ENCODE measurements at regions not wholly inside any gene's neighbourhood (a gene's known extent, or its start where the extent isn't known, plus 50 kb on each side); places are given as distances from the start of the nearest gene placed in this dataset.
A peak's percentile ranks its signal among the peaks of the same experiment; 100 is the strongest.

DNA sequence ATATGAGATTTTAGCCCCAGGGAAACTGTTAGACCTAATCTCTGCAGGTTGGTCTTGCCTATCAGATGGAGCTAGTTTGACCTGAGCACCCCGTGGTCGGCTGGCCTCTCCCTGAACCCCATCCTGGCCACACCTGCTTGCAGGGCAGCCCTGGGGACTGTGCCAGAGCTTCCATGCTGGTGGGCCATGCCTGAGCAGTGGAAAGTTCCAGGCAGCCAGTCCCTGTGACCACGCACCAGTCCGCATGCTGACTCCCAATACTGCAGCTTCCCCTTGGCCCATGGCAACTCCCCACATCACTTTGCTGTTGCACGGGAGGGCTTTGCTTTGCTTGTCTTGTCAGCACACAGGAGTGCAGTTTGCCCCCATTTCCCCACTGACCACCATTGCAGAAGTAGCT is 427.8 kb upstream of the SEMA3D start:
- DNase-seq (ENCODE audit: low read depth in 4 of 4, low spot score in 3 of 4): no peak

DNA sequence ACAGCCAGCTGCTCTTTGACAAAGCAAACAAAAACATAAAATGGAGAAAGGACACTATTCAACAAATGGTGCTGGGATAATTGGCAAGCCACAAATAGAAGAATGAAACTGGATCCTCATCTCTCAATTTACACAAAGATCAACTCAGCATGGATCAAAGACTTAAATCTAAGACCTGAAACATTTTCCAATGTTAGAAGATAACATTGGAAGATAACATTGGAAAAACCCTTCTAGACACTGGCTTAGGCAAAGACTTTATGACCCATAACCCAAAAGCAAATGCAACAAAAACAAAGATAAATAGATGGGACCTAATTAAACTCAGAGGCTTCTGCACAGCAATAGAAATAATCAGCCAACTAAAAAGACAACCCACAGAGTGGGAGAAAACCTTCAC is 425.7 kb upstream of the SEMA3D start:
- DNase-seq (ENCODE audit: low read depth in 4 of 4, low spot score in 3 of 4): no peak

DNA sequence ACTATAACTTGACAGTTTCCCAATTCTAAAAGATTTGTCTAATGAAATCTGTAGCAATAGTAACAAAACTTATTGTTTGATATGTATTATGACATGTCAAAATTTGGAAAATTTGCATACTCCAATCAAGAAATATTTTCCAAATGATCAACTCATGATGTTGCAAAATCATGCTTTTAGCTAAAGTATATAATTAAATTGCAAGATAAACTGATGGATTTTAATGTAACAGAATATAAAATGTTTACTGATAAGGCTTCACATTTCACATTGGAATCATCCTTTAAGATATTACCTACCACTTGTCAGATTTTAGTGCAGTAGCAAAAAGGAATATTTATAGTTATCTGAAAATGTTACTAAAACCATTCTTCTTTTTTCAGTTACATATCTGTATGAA is 421.9 kb upstream of the SEMA3D start:
- DNase-seq (ENCODE audit: low read depth in 4 of 4, low spot score in 3 of 4): no peak

DNA sequence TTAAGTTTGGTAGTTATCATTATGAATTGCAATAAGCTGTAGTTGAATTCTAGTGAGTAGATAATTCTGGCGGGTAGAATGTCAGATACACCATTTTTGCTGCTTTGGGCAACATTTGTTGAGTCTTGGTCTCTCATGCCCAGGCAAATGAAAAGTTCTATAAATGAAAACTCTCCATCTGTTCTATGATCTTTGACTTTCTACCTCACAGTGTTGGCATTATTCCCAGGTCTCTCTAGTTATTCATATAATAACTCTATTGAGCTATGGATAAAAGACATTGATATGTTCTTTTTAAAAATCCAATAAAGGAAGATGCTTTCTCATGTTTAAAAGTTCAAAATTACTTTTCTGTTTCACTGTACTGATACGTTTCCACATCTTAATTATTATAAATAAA is 415.3 kb upstream of the SEMA3D start:
- no peak for DNase-seq (ENCODE audit: low read depth in 4 of 4, low spot score in 3 of 4)

DNA sequence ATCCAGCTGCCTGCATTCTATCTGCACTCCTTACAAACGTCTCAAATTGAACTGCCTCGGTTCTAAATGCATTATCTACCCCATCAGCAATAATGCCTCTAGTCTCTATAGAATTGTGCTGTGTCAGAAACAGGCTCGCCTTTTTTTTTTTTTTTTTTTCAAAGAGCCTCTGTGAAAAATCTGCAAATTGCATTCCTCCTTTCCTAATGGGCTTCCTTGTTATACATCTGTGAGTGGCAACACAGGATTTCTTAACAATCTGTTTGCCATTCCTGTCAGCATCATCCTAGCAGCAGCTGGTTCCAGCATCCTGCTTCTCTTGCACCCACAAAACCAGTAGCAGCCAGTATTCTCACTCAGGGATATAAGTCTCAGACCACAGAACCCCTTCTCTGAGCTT is 413.5 kb upstream of the SEMA3D start:
- DNase-seq (ENCODE audit: low read depth in 4 of 4, low spot score in 3 of 4): no peak

DNA sequence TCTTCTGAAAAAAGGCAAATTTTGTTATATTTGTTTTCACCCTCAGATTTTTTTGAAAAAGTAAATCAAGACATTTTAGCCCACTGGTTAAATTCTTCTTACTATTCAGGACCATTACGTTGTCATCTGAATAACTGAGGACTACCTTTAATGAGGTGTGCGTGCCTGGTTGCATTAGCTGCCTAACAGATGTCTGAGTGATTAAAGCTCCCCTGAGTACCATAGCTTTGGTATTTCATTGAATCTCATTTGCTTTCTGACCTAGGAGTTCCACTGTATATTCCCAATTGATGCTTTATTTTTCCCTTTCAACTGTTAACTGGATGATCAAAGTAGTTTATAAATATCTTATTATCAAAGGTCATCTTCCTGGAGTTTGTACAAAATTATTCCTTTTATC is 410.0 kb upstream of the SEMA3D start:
- DNase-seq (ENCODE audit: low read depth in 4 of 4, low spot score in 3 of 4): no peak

DNA sequence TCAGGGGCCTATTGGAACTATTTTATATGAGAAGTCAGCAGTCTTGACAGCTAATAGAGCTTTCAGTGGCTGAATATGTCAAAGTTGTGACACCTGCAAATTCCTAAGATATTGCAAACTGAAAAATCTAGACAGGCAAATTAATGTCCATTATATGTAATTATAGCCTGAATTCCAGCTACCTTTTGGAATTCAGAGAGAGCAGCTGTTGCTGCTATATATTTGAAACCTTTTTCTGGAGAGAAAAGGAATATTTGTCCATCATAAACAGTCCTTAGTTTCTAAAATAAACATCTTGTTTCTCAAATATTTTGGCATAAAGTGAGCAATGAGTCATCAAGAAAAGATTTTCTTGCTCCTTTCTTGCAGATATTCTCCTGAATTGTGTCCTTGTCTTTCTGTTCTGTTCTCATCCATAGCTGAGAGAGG is 408.9 kb upstream of the SEMA3D start:
- DNase-seq (ENCODE audit: low read depth in 4 of 4, low spot score in 3 of 4): no peak

DNA sequence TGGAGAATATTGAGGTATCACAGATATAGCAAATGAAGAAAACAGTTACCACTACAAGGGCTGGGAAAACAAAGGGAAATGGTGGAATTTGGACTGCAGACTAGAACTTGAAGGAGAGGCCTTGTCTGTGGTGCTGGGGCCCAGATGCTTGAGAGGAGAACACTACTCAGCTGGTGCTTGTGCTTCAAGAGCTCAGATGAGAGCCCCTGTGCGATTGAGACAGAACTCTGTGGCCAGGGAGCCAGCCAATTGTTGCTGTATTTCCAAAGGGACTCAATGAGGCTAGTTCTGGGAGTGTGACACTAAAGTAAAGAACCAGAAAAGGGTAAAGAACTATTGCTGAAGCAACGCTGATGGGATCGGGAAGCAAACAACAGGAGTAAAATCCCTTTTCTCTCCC is 406.5 kb upstream of the SEMA3D start:
- DNase-seq (ENCODE audit: low read depth in 4 of 4, low spot score in 3 of 4): no peak

DNA sequence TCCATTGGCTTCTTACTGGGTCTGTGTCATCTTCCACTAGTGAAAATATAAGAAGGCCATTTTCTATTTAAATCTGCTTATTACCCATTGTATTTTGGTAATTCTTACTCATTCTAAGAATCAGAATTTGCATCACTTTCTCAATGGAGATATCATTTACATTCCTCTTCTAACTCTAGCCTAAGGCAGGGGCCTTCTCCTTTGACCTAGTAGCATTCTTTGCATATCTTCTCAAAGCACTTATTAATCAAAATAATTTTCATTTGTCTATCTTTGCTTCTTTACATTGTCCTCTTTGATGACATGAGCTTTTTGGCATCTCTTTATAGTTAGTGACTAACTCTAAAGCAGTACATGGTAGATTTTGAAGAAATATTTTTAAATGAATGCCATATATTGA is 400.9 kb upstream of the SEMA3D start:
- DNase-seq (ENCODE audit: low read depth in 4 of 4, low spot score in 3 of 4): no peak

DNA sequence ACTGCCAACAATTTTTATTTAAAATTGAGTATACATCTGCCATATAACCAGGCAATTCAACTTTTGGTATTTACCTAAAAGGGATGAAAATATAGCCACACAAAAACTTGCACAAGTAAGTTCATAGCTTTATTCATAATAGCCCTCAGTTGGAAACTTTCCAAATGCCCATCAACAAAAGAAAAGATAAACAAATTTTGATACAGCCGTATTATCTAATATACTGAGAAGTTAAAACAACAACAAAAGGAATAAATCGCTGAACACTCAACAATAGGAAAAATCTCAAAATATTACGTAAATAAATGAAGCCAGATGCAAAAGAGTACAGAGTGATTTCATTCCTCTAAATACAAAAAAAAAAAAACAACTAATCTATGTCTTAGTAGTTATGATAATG is 399.2 kb upstream of the SEMA3D start:
- no peak for DNase-seq (ENCODE audit: low read depth in 4 of 4, low spot score in 3 of 4)

DNA sequence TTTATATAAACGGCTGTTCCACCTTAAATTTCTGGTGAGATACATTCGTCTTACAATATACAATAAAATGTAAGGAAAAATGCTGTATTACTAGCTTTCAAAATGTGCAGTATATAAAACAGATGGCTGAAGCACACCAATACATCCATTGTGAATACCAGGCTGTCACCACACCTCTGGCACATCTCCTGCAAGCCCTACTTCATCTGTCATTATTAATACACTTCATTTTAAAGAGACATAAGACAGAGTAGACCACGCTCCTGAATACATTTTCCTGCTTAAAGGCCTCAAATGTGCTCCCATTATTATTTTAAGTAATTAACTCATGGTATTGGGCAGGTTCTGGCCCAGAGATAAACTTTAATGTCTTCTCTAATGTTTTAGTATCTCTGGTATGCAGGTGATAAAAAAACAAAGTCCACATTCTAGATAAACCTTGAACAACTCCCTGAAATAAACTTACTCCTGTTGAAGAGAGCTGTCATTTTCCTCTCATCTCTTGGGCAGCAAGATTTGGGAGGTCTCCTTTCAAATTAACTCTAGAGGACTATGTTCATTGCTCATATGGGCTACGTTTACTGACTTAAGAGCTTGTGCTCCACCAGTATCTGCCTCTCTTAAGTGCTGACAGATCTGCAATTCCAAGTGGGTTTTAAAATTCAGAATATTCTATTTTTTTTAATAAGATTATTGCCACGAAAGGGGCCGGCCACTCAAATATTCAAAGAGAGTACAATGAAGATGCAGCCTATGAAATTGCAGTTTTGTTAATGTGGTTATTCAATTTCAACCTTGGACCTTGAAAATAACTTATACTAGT is 396.5 kb upstream of the SEMA3D start:
- no peak for DNase-seq (ENCODE audit: low read depth in 4 of 4, low spot score in 3 of 4)

DNA sequence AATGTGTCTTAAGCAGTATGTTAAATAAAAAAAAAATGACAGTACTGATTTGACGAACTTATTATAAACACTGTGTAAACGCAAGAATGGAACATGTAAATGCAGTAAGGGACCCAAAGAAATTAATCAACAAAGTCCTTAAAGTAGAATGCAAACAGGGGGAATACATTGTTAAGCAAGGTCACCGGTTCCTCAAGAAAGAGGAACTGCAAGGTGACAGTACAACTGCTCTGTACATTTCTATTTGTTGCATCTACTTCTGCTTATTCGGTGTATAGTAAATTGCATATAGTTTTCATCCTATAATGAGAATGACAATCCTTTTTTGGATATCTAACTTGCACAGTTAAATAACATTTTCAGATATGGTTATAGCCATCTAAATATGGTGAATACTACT is 387.0 kb upstream of the SEMA3D start:
- no peak for DNase-seq (ENCODE audit: low read depth in 4 of 4, low spot score in 3 of 4)

DNA sequence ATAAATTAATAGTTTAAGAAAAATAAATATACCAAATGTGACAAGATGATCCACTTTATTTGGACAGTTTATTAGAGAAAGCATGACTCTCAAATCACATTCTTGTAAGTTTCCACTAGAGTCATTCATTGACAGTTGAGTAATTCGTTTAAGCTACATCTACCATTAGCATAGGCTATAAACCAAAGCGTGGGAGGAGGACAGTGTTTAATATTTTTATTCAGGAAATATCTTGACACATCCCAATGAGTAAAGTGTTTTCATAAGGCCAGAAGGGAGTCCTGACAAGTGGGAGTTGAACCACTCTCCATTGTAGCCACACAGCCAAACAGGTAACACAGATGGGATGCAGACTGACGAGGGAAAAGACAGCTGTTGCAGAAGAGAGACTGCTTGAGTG is 386.5 kb upstream of the SEMA3D start:
- peak in 1 of 4 donors; percentile 10 for DNase-seq (ENCODE audit: low read depth in 4 of 4, low spot score in 3 of 4)

DNA sequence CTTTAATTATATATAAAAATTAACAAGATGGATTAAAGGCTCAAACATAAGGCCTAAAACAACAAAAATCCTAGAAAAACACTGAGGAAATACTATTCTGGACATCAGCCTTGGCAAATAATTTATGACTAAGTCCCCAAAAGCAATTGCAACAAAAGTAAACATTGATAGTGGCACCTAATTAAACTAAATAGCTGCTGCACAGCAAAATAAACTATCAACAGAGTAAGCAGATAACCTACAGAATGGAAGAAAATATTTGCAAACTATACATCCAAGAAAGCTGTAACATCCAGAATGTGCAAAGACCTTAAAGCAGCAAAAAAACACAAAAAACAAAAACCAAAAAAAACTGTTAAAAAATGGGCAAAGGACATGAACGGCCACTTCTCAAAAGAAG is 384.0 kb upstream of the SEMA3D start:
- DNase-seq (ENCODE audit: low read depth in 4 of 4, low spot score in 3 of 4): no peak

DNA sequence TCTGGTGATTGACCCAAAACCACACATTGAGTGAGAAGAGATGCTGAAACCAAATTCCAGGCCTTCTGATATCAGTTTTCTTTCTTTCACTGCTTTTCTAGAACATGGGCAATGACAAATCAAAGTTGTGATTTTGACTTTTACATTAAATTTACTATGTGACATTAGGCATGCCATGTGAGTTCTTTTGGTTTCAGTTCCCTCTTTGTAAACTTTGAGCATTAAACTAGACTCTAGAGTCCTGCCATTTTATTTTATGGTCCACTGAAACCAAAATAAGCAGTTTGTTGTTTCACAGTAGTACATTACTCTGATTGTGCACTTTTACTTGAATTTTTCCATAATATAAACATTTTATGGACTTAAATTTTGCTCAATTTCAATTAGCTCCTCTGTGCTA is 381.1 kb upstream of the SEMA3D start:
- DNase-seq (ENCODE audit: low read depth in 4 of 4, low spot score in 3 of 4): no peak

DNA sequence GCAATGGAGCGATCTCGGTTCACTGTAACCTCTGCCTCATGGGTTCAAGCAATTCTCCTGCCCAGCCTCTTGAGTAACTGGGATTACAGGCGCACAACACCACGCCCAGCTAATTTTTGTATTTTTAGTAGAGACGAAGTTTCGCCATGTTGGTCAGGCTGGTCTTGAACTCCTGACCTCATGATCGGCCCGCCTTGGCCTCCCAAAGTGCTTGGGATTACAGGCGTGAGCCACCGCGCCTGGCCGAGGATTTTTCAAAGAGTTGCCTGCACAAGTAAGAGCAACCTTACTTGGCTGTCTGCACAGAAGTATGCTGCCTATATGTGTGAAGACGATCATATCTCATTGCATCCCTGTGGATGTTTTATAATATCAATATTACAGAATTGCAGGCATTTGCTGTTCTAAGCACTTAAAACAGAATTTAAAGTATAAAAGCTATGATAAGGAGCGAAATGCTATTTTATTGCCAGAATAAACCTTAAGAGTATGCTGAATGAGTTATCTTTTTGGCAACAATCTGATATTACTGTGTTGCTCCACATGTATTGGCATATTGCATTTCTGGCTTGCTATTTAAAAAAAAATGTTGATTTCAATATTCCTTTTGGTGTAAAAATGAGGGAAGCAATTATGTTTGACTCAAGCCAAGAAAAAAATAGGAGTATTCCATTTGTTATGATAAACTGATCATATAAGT is 379.4 kb upstream of the SEMA3D start:
- no peak for DNase-seq (ENCODE audit: low read depth in 4 of 4, low spot score in 3 of 4)

DNA sequence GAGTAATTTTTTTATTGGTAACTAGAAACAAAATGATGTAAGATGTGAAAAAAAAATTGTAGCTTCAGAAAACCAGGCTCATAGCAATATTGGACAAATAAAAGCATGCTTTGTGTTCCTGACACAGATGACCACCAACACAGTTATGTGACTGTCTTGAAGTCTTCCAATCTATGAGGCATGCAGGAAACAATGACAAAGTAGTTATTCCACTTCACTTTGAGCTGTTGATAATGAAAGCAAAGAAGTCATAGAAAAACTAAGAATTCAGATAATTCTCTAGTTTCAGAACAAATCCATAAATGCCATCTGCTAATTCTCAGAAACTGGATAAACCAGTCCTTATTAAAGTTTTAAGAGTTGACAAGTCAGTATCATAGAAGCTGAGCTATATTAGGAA is 378.4 kb upstream of the SEMA3D start:
- no peak for DNase-seq (ENCODE audit: low read depth in 4 of 4, low spot score in 3 of 4)

DNA sequence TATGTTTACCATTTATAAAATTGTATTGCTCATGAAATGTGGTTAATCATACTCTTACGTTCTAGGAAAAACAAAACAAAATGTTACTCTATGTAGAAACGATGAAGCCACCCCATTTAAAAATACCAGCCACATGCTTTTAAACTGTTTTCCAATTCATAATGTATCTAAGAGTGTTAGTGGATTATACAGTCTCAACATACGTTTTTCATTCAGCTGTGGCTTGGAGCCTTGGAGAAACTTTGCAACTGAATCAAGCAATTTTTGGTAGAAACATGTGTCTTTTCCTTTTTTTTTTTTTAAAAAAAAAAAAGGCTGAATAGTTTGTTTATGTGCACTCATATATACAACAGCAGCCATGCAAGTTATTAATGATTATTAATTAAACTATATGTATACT is 378.0 kb upstream of the SEMA3D start:
- no peak for DNase-seq (ENCODE audit: low read depth in 4 of 4, low spot score in 3 of 4)

DNA sequence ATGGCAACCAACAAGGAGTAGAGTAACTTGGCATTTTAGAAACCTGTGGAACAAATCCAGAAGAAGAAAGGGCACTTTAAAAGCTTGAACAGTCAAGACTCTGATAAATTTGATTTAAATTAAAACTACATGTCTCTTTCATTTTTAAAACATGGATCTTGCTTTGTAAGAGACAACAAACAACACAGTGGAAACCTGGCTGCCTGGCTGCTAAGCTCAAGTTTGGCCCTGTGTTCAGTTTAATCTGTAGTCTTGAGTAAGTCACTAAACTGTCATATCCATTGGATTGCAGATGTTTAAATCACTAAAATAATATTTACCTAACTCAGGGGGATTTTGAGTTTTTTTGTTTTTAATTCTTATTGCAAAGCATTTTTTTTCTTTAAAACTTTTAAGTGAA is 374.9 kb upstream of the SEMA3D start:
- DNase-seq (ENCODE audit: low read depth in 4 of 4, low spot score in 3 of 4): no peak

DNA sequence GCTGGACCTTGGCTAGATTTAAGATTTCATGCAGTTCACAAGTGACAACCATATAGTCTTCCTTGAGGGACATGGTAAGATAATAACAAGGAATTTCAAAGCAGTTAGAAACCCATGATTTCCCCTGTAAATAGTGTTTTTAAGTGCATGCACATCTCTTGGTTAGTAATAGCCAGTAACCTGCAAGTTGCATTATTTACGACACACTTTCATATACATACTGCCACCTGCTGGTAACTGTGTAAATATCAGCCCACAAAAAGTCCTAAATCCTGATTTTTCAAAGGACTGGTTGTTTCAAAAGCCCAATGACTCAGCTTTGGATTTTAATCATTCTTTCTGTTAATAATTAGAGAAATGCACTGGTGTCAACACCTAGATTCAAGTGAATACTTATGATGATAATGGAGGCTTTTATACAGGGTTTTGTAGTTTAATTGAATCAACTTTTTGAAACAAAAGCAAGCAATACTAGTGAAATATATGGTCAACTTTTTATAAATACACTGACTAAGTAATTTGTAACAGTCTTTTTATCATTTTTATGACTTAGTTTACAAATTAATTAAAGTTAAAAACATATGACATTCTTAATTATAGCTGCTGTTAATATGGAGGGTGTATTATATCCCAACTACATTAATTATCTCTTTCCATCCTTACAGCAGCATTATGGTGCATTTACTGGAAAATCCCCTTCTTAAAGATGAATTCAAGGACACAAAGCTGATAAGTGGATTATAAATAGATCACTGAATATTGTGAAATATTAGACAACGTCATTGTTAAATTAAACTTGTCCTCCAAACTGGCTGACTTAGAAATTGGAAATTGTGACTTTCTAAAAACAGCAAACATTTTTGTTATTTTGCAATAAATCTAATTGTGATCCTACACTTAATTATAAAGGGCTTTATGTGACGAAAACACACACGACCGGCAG is 367.7 kb upstream of the SEMA3D start:
- DNase-seq (ENCODE audit: low read depth in 4 of 4, low spot score in 3 of 4): peak; percentile 46 to 51 (median 48)

DNA sequence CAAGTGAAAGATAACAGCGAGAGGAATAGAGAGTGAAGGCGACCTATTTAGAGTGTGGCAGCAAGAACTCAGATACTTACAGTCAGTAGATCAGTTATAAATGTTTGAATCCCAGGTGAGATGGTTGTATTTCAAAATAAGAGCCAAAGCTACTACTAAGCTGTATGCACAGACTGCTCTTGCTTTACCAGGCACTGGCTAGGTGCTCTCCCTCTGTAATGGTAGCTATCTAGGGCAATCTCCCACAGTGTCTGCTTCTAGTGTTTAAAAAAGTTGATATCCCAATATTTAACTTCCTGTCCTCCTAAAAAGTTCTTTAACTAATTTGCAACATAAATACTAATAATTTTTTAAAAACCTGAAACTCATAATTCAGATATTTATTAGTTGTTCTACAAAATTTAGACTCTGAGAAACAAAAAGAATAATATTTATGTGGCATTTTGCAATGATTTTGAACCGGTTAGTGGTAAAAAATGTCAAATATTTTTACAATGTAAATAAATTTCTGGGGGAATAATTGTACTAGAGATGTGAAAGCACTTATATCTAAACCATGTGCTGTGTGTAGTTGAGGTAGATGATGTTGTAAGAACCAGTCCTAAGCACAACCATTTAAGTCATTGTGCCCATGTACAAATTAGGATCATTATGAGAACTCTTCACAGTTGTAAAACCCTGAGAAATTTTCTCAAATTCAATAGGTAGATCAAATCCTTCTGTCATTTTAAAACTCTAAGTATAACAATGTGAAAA is 349.3 kb upstream of the SEMA3D start:
- no peak for DNase-seq (ENCODE audit: low read depth in 4 of 4, low spot score in 3 of 4)

Data from left renal pelvis (tissue), 4 donors.